DND-41 (cell line): ENCODE measurements at regions not wholly inside any gene's neighbourhood (a gene's known extent, or its start where the extent isn't known, plus 50 kb on each side); places are given as distances from the start of the nearest gene placed in this dataset.

Source experiments
- ATAC-seq: fragments of 200-7000 bp; cut with Tn5 transposase; 3 replicates; pipeline ENCODE4 v1.9.1; 2021; ENCODE audit warnings: low read depth; ENCODE audit not compliant: insufficient read depth
- DNase-seq: peaks from one replicate; pipeline ENCODE4 v3.0.0-alpha.2; 2020
- H2AFZ ChIP-seq: 2 replicates; pipeline ENCODE4 v1.6.0; 2012; ENCODE audit warnings: low read depth, low read length
- H3K27ac ChIP-seq: 2 replicates; pipeline ENCODE4 v1.5.1; 2012; ENCODE audit warnings: low read length, inconsistent platforms
- H3K27me3 ChIP-seq: fragments of 200-600 bp; sonication (generic); 2 replicates; pipeline ENCODE4 v1.6.0; 2012; ENCODE audit warnings: low read length, mild to moderate bottlenecking, inconsistent platforms; ENCODE audit not compliant: insufficient read depth, poor library complexity
- H3K36me3 ChIP-seq: 2 replicates; pipeline ENCODE4 v1.5.1; 2012; ENCODE audit warnings: low read length, inconsistent platforms; ENCODE audit not compliant: insufficient read depth
- H3K4me1 ChIP-seq: 2 replicates; pipeline ENCODE4 v1.5.1; 2012; ENCODE audit warnings: mild to moderate bottlenecking, low read length; ENCODE audit not compliant: insufficient read depth
- H3K4me2 ChIP-seq: 2 replicates; pipeline ENCODE4 v1.6.0; 2012; ENCODE audit warnings: mild to moderate bottlenecking, moderate library complexity, low read length, inconsistent platforms; ENCODE audit not compliant: insufficient read depth
- H3K4me3 ChIP-seq, 2 experiments: fragments of 200-600 bp in 1 of 2; shearing (Covaris generic) in 1 of 2; 2 replicates each; pipeline ENCODE4 v1.5.1; 2012 to 2016; ENCODE audit warnings: inconsistent platforms in 2 of 2, low read length in 2 of 2, mild to moderate bottlenecking in 2 of 2, low read depth in 1 of 2, moderate library complexity in 1 of 2
- H3K79me2 ChIP-seq: 2 replicates; pipeline ENCODE4 v1.6.0; 2012; ENCODE audit warnings: low read length, inconsistent platforms; ENCODE audit not compliant: insufficient read depth
- H3K9ac ChIP-seq: 2 replicates; pipeline ENCODE4 v1.6.0; 2012; ENCODE audit warnings: low read depth, mild to moderate bottlenecking, inconsistent platforms, low read length, moderate library complexity
- H3K9me3 ChIP-seq: 2 replicates; pipeline ENCODE4 v1.5.1; 2012; ENCODE audit warnings: low read length, moderate library complexity, mild to moderate bottlenecking, inconsistent platforms; ENCODE audit not compliant: insufficient read depth, severe bottlenecking
- H4K20me1 ChIP-seq: 2 replicates; pipeline ENCODE4 v1.6.0; 2012; ENCODE audit warnings: low read length; ENCODE audit not compliant: insufficient read depth
- EZH2 ChIP-seq: IDR thresholded peaks from 3 replicates; pipeline ENCODE4 v1.6.1; 2012; ENCODE audit warnings: borderline replicate concordance, low read depth, mild to moderate bottlenecking, moderate library complexity, low read length, inconsistent platforms; ENCODE audit not compliant: severe bottlenecking
- TF ChIP-seq, protein P1 (sequence below): IDR thresholded peaks from 2 replicates; pipeline ENCODE4 v1.5.1; 2012; ENCODE audit warnings: borderline replicate concordance, low read length, moderate library complexity, mild to moderate bottlenecking; ENCODE audit not compliant: poor library complexity, severe bottlenecking; ENCODE audit errors: extremely low read depth

DNA sequence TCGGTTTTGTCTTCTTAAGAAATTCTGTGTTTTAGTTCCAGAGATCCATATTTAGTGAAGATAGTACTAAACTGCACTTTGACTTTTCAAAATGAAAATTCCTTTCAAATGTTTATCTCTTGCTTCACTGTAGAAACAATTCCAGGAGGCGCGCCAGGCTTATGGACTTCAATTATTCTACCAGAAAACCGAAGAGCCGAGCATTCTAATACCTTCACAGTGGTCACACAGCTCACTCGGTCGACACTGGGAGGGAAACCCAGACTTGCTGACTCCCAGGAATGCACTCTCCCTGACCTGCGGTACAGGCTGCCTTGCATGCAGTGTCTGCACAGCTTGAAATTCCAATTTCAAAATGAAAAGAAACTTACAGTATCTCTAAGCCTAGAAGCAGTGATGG, 119.9 kb upstream of the PIEZO2 start:
- H3K27me3 ChIP-seq = peaks cover 8% of the 10 kb centered on the region
- no peak overlapping the region for H3K9ac ChIP-seq
- H4K20me1 ChIP-seq = no peaks in the 10 kb centered on the region
- TF ChIP-seq EZH2 = no peak
- TF ChIP-seq, protein P1, sequence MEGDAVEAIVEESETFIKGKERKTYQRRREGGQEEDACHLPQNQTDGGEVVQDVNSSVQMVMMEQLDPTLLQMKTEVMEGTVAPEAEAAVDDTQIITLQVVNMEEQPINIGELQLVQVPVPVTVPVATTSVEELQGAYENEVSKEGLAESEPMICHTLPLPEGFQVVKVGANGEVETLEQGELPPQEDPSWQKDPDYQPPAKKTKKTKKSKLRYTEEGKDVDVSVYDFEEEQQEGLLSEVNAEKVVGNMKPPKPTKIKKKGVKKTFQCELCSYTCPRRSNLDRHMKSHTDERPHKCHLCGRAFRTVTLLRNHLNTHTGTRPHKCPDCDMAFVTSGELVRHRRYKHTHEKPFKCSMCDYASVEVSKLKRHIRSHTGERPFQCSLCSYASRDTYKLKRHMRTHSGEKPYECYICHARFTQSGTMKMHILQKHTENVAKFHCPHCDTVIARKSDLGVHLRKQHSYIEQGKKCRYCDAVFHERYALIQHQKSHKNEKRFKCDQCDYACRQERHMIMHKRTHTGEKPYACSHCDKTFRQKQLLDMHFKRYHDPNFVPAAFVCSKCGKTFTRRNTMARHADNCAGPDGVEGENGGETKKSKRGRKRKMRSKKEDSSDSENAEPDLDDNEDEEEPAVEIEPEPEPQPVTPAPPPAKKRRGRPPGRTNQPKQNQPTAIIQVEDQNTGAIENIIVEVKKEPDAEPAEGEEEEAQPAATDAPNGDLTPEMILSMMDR = no peak
- no peak overlapping the region for H3K4me2 ChIP-seq
- no peak for ATAC-seq
- no peaks in the 10 kb centered on the region for H3K36me3 ChIP-seq
- no peaks in the 10 kb centered on the region for H3K9me3 ChIP-seq
- no peaks in the 10 kb centered on the region for H3K79me2 ChIP-seq
- H3K4me1 ChIP-seq = no peaks in the 10 kb centered on the region
- no peak overlapping the region for H3K27ac ChIP-seq
- H2AFZ ChIP-seq = no peak overlapping the region
- no peak overlapping the region for H3K4me3 ChIP-seq
- DNase-seq = no peak

DNA sequence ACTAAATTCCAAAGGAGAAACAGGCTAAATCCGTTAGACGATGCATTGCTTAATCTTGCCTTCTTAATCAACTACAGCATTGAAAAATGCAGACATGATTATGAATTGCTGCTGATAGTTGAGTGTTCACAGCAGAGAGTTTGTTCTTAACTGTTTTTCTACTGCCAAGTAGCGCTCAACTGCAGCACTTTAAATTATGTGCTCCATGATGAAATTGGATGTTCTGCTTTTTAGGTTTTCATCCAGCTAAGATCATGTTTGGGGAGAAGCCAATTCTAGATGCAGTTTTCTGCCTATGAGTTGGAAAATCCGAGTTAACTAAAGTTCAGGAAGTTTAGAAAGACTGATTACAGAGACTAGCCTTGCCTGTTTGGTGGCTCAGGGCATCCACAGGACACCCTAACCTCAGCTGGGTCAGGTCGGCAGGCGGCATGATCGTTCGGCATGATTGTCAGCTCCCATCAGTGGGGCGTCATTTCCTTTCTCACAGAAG, 119.4 kb upstream of the PIEZO2 start:
- H3K4me1 ChIP-seq = no peaks in the 10 kb centered on the region
- no peak overlapping the region for H2AFZ ChIP-seq
- TF ChIP-seq, protein P1 = no peak
- no peak for TF ChIP-seq EZH2
- no peak overlapping the region for H3K4me3 ChIP-seq
- ATAC-seq (no peak), DNase-seq (no peak)
- no peak overlapping the region for H3K4me2 ChIP-seq
- H3K27ac ChIP-seq = no peak overlapping the region
- H3K9me3 ChIP-seq = peaks cover under 1% of the 10 kb centered on the region
- H3K27me3 ChIP-seq = peaks cover 8% of the 10 kb centered on the region
- no peaks in the 10 kb centered on the region for H3K79me2 ChIP-seq
- H3K9ac ChIP-seq = no peak overlapping the region
- H4K20me1 ChIP-seq = no peaks in the 10 kb centered on the region
- H3K36me3 ChIP-seq = no peaks in the 10 kb centered on the region

DNA sequence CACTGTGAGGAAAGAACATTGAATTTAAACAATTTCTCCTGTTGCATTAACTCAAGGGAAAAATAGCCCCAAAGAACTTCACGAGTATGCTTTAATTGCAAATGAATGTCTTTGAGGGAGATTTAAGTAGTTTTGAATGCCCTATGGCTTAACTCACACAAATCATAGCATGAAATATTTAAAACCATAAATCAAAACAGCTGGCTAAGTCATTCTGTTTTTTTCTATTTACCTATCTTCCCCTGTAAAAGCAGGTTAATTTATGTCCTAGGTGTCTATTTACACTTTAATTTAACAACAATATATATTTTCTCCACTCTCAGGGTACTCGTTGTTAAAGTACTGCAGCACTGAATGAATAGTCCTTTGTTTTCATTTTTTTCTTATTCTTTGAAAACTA, 118.8 kb upstream of the PIEZO2 start:
- Histone ChIP-seq H3K4me3 (no peak overlapping the region), H3K4me1 (no peaks in the 10 kb centered on the region), H3K27me3 (peaks cover 8% of the 10 kb centered on the region), H3K9me3 (peaks cover 4% of the 10 kb centered on the region), H3K9ac (no peak overlapping the region), H3K27ac (no peak overlapping the region), H3K79me2 (no peaks in the 10 kb centered on the region), H2AFZ (no peak overlapping the region), H4K20me1 (no peaks in the 10 kb centered on the region), H3K4me2 (no peak overlapping the region), H3K36me3 (no peaks in the 10 kb centered on the region)
- DNase-seq (no peak), ATAC-seq (no peak)
- TF ChIP-seq, protein P1 = no peak
- no peak for TF ChIP-seq EZH2
